RWPE2 (cell line): ENCODE measurements at regions not wholly inside any gene's neighbourhood (a gene's known extent, or its start where the extent isn't known, plus 50 kb on each side); places are given as distances from the start of the nearest gene placed in this dataset.
A peak's percentile ranks its signal among the peaks of the same experiment; 100 is the strongest.

Experiments
- ATAC-seq: fragments of 200-7000 bp; cut with Tn5 transposase; 3 replicates; pipeline ENCODE4 v1.9.1; 2021; ENCODE audit warnings: low read depth
- DNase-seq: peaks from one replicate; pipeline ENCODE4 v3.0.0-alpha.2; 2020; ENCODE audit warnings: low spot score
- H3K27ac ChIP-seq: fragments of 450-650 bp; 2 replicates; pipeline ENCODE4 v1.5.1; 2017; ENCODE audit warnings: mild to moderate bottlenecking; ENCODE audit not compliant: poor library complexity, severe bottlenecking
- H3K27me3 ChIP-seq: fragments of 250-450 bp; sonication (Bioruptor Pico); 2 replicates; pipeline ENCODE4 v1.5.1; 2021; ENCODE audit warnings: mild to moderate bottlenecking, moderate library complexity; ENCODE audit not compliant: insufficient read depth, poor library complexity, severe bottlenecking
- H3K36me3 ChIP-seq: fragments of 250-450 bp; sonication (Bioruptor Pico); 2 replicates; pipeline ENCODE4 v1.5.1; 2020; ENCODE audit warnings: low read depth, mild to moderate bottlenecking, moderate library complexity
- H3K4me1 ChIP-seq: fragments of 250-450 bp; sonication (Bioruptor Pico); 2 replicates; pipeline ENCODE4 v1.5.1; 2021; ENCODE audit warnings: mild to moderate bottlenecking, moderate library complexity; ENCODE audit not compliant: insufficient read depth, poor library complexity, severe bottlenecking
- H3K4me3 ChIP-seq: fragments of 250-450 bp; sonication (Bioruptor Pico); 2 replicates; pipeline ENCODE4 v1.5.1; 2021; ENCODE audit warnings: mild to moderate bottlenecking, moderate library complexity; ENCODE audit not compliant: severe bottlenecking
- H3K9me3 ChIP-seq: fragments of 250-450 bp; sonication (Bioruptor Pico); 2 replicates; pipeline ENCODE4 v1.5.1; 2021; ENCODE audit warnings: mild to moderate bottlenecking, moderate library complexity; ENCODE audit not compliant: severe bottlenecking
- TF ChIP-seq, protein P1 (sequence below): fragments of 450-650 bp; IDR thresholded peaks from one replicate; pipeline ENCODE4 v1.5.1; 2017; ENCODE audit warnings: mild to moderate bottlenecking, moderate library complexity; ENCODE audit not compliant: poor library complexity, severe bottlenecking

DNA sequence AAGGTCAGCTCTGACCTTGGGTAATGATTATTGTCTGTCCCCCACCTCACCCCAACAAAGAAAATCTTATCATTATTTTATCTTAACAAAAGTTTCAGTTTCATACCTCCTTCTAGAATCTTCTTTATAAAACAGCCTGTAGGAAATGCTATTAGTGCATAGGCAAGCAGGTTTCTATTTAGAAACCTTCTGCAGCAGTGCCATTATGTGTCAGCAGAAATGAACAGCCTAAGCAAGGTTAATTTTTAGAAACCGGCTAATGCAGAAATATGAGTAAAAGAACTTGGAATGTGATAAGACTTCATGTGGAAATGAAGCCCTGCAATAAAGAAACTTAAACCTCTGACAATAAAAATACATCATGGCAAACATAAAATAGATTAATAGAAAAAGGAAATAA lies 814.4 kb downstream of the FSCB start:
- no peak overlapping the region for H3K4me3 ChIP-seq
- H3K4me1 ChIP-seq: no peaks in the 10 kb centered on the region
- no peaks in the 10 kb centered on the region for H3K36me3 ChIP-seq
- H3K27me3 ChIP-seq: peaks cover 3% of the 10 kb centered on the region
- TF ChIP-seq, protein P1, sequence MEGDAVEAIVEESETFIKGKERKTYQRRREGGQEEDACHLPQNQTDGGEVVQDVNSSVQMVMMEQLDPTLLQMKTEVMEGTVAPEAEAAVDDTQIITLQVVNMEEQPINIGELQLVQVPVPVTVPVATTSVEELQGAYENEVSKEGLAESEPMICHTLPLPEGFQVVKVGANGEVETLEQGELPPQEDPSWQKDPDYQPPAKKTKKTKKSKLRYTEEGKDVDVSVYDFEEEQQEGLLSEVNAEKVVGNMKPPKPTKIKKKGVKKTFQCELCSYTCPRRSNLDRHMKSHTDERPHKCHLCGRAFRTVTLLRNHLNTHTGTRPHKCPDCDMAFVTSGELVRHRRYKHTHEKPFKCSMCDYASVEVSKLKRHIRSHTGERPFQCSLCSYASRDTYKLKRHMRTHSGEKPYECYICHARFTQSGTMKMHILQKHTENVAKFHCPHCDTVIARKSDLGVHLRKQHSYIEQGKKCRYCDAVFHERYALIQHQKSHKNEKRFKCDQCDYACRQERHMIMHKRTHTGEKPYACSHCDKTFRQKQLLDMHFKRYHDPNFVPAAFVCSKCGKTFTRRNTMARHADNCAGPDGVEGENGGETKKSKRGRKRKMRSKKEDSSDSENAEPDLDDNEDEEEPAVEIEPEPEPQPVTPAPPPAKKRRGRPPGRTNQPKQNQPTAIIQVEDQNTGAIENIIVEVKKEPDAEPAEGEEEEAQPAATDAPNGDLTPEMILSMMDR: no peak
- no peaks in the 10 kb centered on the region for H3K9me3 ChIP-seq
- no peak overlapping the region for H3K27ac ChIP-seq
- ATAC-seq (no peak), DNase-seq (no peak)

DNA sequence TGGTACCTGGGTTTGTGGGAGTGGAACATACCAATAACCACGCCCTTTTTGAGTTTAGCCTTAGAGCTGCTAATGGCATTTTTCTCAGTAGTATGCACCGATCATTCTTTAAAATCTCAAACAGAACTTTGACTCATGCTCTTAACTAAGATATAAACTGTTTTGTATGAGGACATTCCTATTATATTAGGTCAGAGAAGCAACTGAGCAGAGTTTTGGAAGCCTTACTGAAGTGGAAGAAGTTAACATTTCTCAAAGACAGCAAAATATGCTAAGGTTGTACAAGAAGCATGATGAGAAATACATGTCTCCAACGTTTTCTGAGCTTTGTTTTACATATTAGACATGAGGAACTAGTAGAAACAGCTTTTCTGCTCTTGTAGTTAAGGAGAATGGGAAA lies 819.2 kb downstream of the FSCB start:
- DNase-seq (no peak), ATAC-seq (peak; percentile 84)
- H3K9me3 ChIP-seq: no peaks in the 10 kb centered on the region
- H3K36me3 ChIP-seq: no peaks in the 10 kb centered on the region
- H3K27ac ChIP-seq: no peak overlapping the region
- H3K4me1 ChIP-seq: no peaks in the 10 kb centered on the region
- TF ChIP-seq, protein P1: no peak
- H3K4me3 ChIP-seq: no peak overlapping the region
- H3K27me3 ChIP-seq: peaks cover 3% of the 10 kb centered on the region

DNA sequence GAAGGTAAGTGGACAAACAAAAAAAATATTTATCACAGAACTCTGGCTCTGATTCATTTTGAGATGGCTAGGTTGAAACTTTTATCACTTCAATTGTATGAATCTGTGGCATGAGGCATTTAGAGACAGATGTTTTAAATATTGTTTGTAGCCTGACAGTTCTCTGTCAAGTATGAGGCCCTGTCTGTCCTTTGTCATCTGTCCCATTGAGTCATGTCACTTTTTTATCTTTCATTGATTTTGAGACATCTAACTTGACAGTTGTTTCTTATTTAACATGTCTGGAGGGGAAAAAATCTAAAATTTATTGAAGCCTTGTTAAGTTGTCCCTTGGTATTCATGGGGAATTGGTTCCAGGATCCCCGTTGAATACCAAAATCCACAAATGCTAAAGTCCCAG lies 829.5 kb downstream of the FSCB start:
- H3K9me3 ChIP-seq: no peaks in the 10 kb centered on the region
- H3K36me3 ChIP-seq: no peaks in the 10 kb centered on the region
- no peaks in the 10 kb centered on the region for H3K27me3 ChIP-seq
- no peaks in the 10 kb centered on the region for H3K4me1 ChIP-seq
- H3K27ac ChIP-seq: no peak overlapping the region
- TF ChIP-seq, protein P1: no peak
- ATAC-seq (no peak), DNase-seq (no peak)
- no peak overlapping the region for H3K4me3 ChIP-seq

DNA sequence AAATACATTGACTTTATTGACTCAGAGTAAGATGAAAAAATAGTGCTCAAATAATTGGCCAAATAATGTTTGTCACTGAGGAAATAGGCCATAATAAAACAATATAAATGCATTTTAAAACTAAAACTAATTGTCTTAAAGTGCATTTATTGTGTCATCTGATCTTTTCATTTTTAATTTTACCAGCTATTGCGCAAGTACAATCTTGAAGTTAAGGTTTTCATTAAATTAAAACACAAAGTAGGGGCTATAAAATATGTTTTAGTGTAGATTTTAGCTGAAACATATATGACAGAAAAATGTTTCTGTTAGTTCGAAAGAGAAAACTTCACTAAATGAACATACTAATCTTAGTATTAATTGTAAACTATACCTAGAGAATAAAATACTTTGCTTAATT lies 832.8 kb downstream of the FSCB start:
- H3K4me3 ChIP-seq: no peak overlapping the region
- no peaks in the 10 kb centered on the region for H3K9me3 ChIP-seq
- TF ChIP-seq, protein P1: no peak
- no peaks in the 10 kb centered on the region for H3K4me1 ChIP-seq
- ATAC-seq (no peak), DNase-seq (no peak)
- H3K27me3 ChIP-seq: no peaks in the 10 kb centered on the region
- H3K27ac ChIP-seq: no peak overlapping the region
- no peaks in the 10 kb centered on the region for H3K36me3 ChIP-seq

DNA sequence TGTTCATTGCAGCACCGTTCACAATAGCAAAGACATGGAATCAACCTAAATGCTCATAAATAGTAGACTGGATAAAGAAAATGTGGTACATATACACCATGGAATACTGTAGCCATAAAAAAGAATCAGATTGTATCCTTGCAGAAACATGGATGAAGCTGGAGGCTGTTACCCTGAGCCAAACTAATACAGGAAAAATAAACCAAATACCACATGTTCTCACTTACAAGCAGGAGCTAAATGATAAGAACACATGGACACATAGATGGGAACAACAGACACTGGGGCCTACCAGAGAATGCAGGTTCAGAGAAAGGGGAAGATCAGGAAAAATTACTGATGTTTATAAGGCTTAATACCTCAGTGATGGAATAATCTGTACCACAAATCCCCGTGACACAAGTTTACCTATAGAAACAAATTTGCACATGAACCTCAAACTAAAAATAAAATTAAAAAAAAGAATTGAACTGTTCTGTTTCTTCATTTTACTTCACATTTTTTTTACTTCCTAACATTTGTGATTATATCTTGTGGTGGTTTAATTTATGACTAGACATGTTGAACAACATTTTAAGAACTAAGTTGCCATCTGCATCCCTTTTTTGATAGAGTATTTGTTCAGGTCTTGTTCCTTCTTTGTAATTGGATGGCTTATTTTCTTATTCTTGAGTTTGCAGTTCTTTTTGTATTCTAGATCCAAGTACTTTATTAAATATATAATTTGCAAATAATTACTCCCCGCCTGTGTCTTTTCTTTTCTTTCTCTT lies 835.2 kb downstream of the FSCB start:
- no peak for DNase-seq
- no peak overlapping the region for H3K27ac ChIP-seq
- H3K9me3 ChIP-seq: no peaks in the 10 kb centered on the region
- TF ChIP-seq, protein P1: no peak
- ATAC-seq: no peak; the same call in 2 of the 3 replicates
- H3K36me3 ChIP-seq: no peaks in the 10 kb centered on the region
- no peaks in the 10 kb centered on the region for H3K4me1 ChIP-seq
- no peaks in the 10 kb centered on the region for H3K27me3 ChIP-seq
- no peak overlapping the region for H3K4me3 ChIP-seq
